ENCODE measurements at regions not wholly inside any gene's neighbourhood (a gene's known extent, or its start where the extent isn't known, plus 50 kb on each side); places are given as distances from the start of the nearest gene placed in this dataset.

GRCh38 chr4:112884406-112884805, 165.0 kb upstream of the ANK2 start:
- no peak for TF ChIP-seq CTCF (IDR thresholded peaks at IDR 0.05; ENCODE audit: low read depth, low read length)
- TF ChIP-seq POLR2A (IDR thresholded peaks at IDR 0.05; ENCODE audit: extremely low read depth, insufficient read length): no peak
- TF ChIP-seq MYC (IDR thresholded peaks at IDR 0.05; ENCODE audit: low read depth, low read length): no peak

All from NB4 (cell line).